ENCODE measurements at regions not wholly inside any gene's neighbourhood (a gene's known extent, or its start where the extent isn't known, plus 50 kb on each side); places are given as distances from the start of the nearest gene placed in this dataset.

DNA sequence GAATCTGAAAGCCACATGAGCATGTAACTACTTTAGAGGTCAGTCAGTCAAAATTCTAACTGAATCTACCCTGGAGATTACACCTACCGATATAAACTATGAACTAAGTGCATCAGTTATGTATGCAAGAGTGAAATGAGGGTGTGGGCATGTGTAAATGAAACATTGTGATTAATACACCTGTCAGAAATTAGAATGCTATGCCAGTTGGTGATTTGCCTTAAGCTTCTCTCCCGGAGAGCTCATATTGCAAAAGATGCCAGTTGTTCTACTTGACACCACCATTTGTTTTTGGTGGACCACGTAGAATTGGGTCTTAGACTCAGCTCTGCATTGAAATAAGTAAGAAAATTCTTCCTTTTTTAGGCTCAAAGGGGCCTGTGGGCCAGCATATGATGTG, 91.0 kb upstream of the KBTBD8 start:
- H3K9me3 ChIP-seq (ENCODE audit: control insufficient read depth in 2 of 2, low read length in 2 of 2), result no peaks in the 10 kb centered on the region
- H3K36me3 ChIP-seq (ENCODE audit: control insufficient read depth in 2 of 2, insufficient read depth in 2 of 2, low read length in 2 of 2), result no peaks in the 10 kb centered on the region
- no peak overlapping the region for H3K9ac ChIP-seq (ENCODE audit: low read depth in 1 of 2, low read length in 2 of 2)
- H3K27me3 ChIP-seq (ENCODE audit: control insufficient read depth in 2 of 2, insufficient read depth in 2 of 2, low read length in 2 of 2), result peaks cover 0 to 3% of the 10 kb centered on the region in 2 donors
- no peak overlapping the region for H3K4me3 ChIP-seq (ENCODE audit: low read length in 2 of 2)
- no peak overlapping the region for H3K27ac ChIP-seq (ENCODE audit: low read depth in 2 of 2, low read length in 2 of 2)
- H3K4me1 ChIP-seq (ENCODE audit: control insufficient read depth in 2 of 2, insufficient read depth in 2 of 2, low read length in 2 of 2), result no peaks in the 10 kb centered on the region

DNA sequence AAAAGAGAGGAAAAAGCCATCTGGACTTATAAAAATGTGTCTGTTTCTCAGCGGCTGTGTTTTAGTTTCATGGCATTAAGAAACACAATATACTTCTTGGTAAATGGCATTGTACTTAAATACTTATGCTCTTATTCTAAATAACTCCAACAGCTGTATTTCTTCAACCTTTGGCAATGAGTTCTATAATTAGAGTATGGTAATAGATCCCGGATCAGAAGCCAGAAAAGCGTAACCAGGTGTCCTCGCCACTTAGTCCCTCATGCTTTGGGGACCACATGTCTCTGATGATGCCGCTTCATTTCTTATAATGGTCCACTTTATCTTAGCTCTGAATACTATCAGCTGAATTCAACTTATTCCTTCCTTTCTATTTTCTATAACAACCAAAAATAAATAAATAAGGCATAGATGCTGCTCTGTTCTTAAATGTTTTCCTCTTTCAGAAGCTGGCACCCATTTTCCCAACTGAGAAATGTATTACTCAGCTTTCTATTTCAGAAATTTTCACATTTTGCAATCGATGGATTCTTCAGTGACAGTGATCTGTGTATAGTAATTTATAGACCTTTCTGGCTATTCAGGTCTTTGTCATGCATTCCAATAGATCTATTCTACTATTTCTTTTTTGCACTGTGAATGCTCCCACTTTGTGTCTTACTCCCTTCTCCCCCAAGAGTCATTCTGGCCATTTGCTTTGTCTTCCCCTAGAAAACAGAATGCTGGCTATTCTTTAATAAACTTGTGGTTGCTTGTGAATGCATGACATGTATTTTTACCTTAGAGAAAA, 87.6 kb upstream of the KBTBD8 start:
- Histone ChIP-seq H3K27me3 (ENCODE audit: control insufficient read depth in 2 of 2, insufficient read depth in 2 of 2, low read length in 2 of 2) (peaks cover 0 to 3% of the 10 kb centered on the region in 2 donors), H3K4me1 (ENCODE audit: control insufficient read depth in 2 of 2, insufficient read depth in 2 of 2, low read length in 2 of 2) (no peaks in the 10 kb centered on the region), H3K36me3 (ENCODE audit: control insufficient read depth in 2 of 2, insufficient read depth in 2 of 2, low read length in 2 of 2) (no peaks in the 10 kb centered on the region), H3K9me3 (ENCODE audit: control insufficient read depth in 2 of 2, low read length in 2 of 2) (no peaks in the 10 kb centered on the region), H3K4me3 (ENCODE audit: low read length in 2 of 2) (no peak overlapping the region), H3K9ac (ENCODE audit: low read depth in 1 of 2, low read length in 2 of 2) (no peak overlapping the region), H3K27ac (ENCODE audit: low read depth in 2 of 2, low read length in 2 of 2) (no peak overlapping the region)

DNA sequence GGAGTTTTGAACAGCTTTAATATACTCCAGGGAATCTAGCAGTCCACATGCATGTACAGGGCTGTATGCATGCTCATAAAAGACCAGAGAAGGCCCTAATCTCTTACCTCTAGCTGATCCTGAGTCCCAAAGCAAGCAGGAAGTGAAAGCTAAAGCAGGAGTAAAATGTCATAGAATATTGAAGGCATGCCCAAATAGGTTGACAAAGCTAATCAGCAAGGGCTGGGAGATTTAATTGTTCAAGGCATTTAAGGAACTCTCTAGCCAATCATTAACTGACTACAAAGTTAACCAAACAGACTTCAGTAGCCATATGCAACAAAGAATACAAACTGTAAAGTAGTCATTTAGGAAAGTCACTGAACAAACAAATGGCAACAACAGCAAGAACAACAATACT, 85.8 kb upstream of the KBTBD8 start:
- H3K27me3 ChIP-seq (ENCODE audit: control insufficient read depth in 2 of 2, insufficient read depth in 2 of 2, low read length in 2 of 2), result peaks cover 0 to 1% of the 10 kb centered on the region in 2 donors
- no peak overlapping the region for H3K27ac ChIP-seq (ENCODE audit: low read depth in 2 of 2, low read length in 2 of 2)

DNA sequence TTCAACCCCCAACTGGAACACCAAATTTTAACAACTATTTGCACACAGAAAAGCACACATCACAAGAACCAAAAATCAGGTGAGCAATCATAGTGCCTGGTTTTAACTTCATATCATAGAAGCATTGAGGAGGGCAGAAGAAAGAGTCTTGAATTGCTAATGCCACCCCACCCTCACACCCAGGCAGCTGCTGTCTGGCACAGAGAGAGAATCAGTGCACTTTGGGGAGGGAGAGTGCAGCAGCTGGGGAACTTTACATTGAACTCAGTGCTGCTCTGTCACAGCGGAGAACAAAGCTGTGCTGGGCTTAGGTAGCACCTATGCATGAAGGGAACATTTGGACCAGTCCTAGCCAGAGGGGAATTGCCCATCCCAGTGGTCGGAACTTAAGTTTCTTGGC, 76.0 kb upstream of the KBTBD8 start:
- Histone ChIP-seq H3K9me3 (ENCODE audit: control insufficient read depth in 2 of 2, low read length in 2 of 2) (no peaks in the 10 kb centered on the region), H3K9ac (ENCODE audit: low read depth in 1 of 2, low read length in 2 of 2) (no peak overlapping the region), H3K27ac (ENCODE audit: low read depth in 2 of 2, low read length in 2 of 2) (no peak overlapping the region), H3K36me3 (ENCODE audit: control insufficient read depth in 2 of 2, insufficient read depth in 2 of 2, low read length in 2 of 2) (no peaks in the 10 kb centered on the region), H3K27me3 (ENCODE audit: control insufficient read depth in 2 of 2, insufficient read depth in 2 of 2, low read length in 2 of 2) (no peaks in the 10 kb centered on the region), H3K4me3 (ENCODE audit: low read length in 2 of 2) (no peak overlapping the region), H3K4me1 (ENCODE audit: control insufficient read depth in 2 of 2, insufficient read depth in 2 of 2, low read length in 2 of 2) (no peaks in the 10 kb centered on the region)

More for the DNA sequence above, 85.8 kb upstream of the KBTBD8 start:
- H3K9ac ChIP-seq (ENCODE audit: low read depth in 1 of 2, low read length in 2 of 2), result no peak overlapping the region
- no peaks in the 10 kb centered on the region for H3K9me3 ChIP-seq (ENCODE audit: control insufficient read depth in 2 of 2, low read length in 2 of 2)
- no peaks in the 10 kb centered on the region for H3K4me1 ChIP-seq (ENCODE audit: control insufficient read depth in 2 of 2, insufficient read depth in 2 of 2, low read length in 2 of 2)
- H3K4me3 ChIP-seq (ENCODE audit: low read length in 2 of 2), result no peak overlapping the region
- no peaks in the 10 kb centered on the region for H3K36me3 ChIP-seq (ENCODE audit: control insufficient read depth in 2 of 2, insufficient read depth in 2 of 2, low read length in 2 of 2)

DNA sequence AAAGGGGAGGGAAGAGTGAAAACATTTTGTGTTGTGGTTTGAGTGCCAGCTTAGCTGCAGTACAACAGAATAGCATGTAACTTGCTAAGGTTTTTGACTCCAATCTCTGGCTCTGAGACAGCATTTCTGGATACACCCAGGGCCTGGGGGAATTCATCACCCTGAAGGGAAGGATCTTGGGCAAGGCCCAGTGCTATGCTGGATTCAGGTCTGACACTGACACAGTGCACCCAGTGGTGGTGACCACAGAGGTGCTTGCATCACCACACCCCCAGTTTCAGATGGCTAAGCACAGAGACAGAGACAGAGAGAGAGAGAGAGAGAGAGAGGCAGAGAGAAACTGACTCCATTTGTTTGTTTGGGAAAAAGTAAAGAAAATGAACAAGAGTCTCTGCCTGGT, 74.1 kb upstream of the KBTBD8 start:
- Histone ChIP-seq H3K9ac (ENCODE audit: low read depth in 1 of 2, low read length in 2 of 2) (no peak overlapping the region), H3K36me3 (ENCODE audit: control insufficient read depth in 2 of 2, insufficient read depth in 2 of 2, low read length in 2 of 2) (no peaks in the 10 kb centered on the region), H3K4me1 (ENCODE audit: control insufficient read depth in 2 of 2, insufficient read depth in 2 of 2, low read length in 2 of 2) (no peaks in the 10 kb centered on the region), H3K4me3 (ENCODE audit: low read length in 2 of 2) (no peak overlapping the region), H3K27ac (ENCODE audit: low read depth in 2 of 2, low read length in 2 of 2) (no peak overlapping the region), H3K9me3 (ENCODE audit: control insufficient read depth in 2 of 2, low read length in 2 of 2) (no peaks in the 10 kb centered on the region), H3K27me3 (ENCODE audit: control insufficient read depth in 2 of 2, insufficient read depth in 2 of 2, low read length in 2 of 2) (no peaks in the 10 kb centered on the region)

DNA sequence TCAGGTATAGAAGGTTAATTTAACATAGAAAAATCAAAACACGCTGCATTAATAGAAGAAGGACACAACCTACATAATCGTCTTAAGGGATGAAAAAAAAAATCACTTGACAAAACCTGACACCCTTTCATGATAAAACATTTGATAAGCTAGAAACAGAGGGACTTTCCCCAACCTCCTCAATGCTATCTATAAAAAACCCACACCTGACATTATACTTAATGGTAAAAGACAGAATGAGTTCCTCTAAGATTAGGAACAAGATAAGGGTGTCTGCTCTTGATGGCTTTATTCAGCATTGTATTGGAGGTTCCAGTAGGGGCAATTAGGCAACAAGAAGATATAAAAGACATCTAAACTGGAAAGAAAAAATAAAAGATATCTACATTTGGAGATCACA, 69.9 kb upstream of the KBTBD8 start:
- no peaks in the 10 kb centered on the region for H3K4me1 ChIP-seq (ENCODE audit: control insufficient read depth in 2 of 2, insufficient read depth in 2 of 2, low read length in 2 of 2)
- H3K27ac ChIP-seq (ENCODE audit: low read depth in 2 of 2, low read length in 2 of 2), result no peak overlapping the region
- H3K27me3 ChIP-seq (ENCODE audit: control insufficient read depth in 2 of 2, insufficient read depth in 2 of 2, low read length in 2 of 2), result no peaks in the 10 kb centered on the region
- no peaks in the 10 kb centered on the region for H3K9me3 ChIP-seq (ENCODE audit: control insufficient read depth in 2 of 2, low read length in 2 of 2)
- H3K9ac ChIP-seq (ENCODE audit: low read depth in 1 of 2, low read length in 2 of 2), result no peak overlapping the region
- no peaks in the 10 kb centered on the region for H3K36me3 ChIP-seq (ENCODE audit: control insufficient read depth in 2 of 2, insufficient read depth in 2 of 2, low read length in 2 of 2)
- H3K4me3 ChIP-seq (ENCODE audit: low read length in 2 of 2), result no peak overlapping the region

DNA sequence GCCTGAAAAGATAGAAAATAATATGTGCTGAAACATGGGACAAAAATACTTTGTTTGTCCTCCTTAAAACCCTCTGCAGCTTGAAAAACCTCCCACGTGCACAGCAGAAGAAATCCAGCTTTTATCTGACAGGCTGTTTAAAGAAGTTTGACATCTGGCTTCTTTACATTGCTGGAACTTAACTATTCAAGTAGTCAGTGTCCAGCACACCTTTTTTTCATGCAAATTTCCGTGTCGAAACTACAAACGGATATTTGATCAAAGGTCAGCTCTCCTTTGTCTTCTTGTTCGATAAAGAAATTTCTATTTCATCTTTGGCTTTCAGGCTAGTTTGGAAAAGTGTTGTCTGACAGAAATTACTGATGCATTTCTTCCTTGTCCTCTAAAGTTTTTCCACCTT, 66.8 kb upstream of the KBTBD8 start:
- Histone ChIP-seq H3K36me3 (ENCODE audit: control insufficient read depth in 2 of 2, insufficient read depth in 2 of 2, low read length in 2 of 2) (no peaks in the 10 kb centered on the region), H3K9ac (ENCODE audit: low read depth in 1 of 2, low read length in 2 of 2) (no peak overlapping the region), H3K27me3 (ENCODE audit: control insufficient read depth in 2 of 2, insufficient read depth in 2 of 2, low read length in 2 of 2) (no peaks in the 10 kb centered on the region), H3K4me3 (ENCODE audit: low read length in 2 of 2) (peak overlapping the region in 1 of 2 donors; percentile 13), H3K27ac (ENCODE audit: low read depth in 2 of 2, low read length in 2 of 2) (peak overlapping the region in 1 of 2 donors; percentile 20), H3K9me3 (ENCODE audit: control insufficient read depth in 2 of 2, low read length in 2 of 2) (no peaks in the 10 kb centered on the region), H3K4me1 (ENCODE audit: control insufficient read depth in 2 of 2, insufficient read depth in 2 of 2, low read length in 2 of 2) (peaks cover 0 to 4% of the 10 kb centered on the region in 2 donors)

DNA sequence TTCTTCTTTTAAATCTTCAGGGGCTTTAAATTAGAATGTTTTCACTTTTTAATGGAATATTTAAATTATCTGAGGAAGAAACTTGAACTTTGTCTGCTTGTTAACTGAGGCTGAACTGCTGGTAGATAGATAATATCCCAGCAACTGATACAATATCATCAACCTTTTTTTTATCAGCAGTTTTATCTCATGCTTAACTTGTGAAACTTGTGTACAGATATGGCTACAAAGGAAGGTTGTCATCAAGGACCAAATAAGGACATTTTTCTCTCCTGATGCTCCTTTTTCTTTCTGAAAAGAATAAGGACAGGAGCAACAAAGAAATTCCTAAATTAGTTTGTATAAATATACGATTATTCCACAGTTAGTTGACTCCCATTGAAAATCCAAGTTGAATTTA, 66.4 kb upstream of the KBTBD8 start:
- Histone ChIP-seq H3K36me3 (ENCODE audit: control insufficient read depth in 2 of 2, insufficient read depth in 2 of 2, low read length in 2 of 2) (no peaks in the 10 kb centered on the region), H3K4me3 (ENCODE audit: low read length in 2 of 2) (peak overlapping the region in 1 of 2 donors; percentile 13), H3K9me3 (ENCODE audit: control insufficient read depth in 2 of 2, low read length in 2 of 2) (no peaks in the 10 kb centered on the region), H3K9ac (ENCODE audit: low read depth in 1 of 2, low read length in 2 of 2) (no peak overlapping the region), H3K27ac (ENCODE audit: low read depth in 2 of 2, low read length in 2 of 2) (peak overlapping the region in 1 of 2 donors; percentile 15), H3K27me3 (ENCODE audit: control insufficient read depth in 2 of 2, insufficient read depth in 2 of 2, low read length in 2 of 2) (no peaks in the 10 kb centered on the region), H3K4me1 (ENCODE audit: control insufficient read depth in 2 of 2, insufficient read depth in 2 of 2, low read length in 2 of 2) (peaks cover 0 to 4% of the 10 kb centered on the region in 2 donors)

DNA sequence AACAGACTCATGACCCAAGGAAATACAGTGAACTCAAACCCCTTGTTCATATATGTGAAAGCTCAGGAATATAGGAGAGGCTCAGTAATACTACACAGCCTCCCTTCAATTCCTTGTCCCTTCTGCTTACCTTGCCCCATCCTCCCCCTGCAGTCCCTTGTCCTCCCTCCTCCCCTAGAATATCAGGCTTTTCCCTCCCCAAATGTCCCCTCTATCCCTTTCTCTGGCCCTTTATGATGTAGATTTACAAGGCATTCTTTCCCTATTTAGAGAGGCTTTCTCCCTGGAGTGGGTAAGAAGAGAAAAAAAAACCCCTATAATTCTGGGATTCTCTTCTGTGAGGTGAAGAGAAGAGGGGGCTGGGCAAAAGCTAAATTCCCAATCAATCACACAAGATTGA, 64.9 kb upstream of the KBTBD8 start:
- Histone ChIP-seq H3K27ac (ENCODE audit: low read depth in 2 of 2, low read length in 2 of 2) (no peak overlapping the region), H3K9me3 (ENCODE audit: control insufficient read depth in 2 of 2, low read length in 2 of 2) (no peaks in the 10 kb centered on the region), H3K27me3 (ENCODE audit: control insufficient read depth in 2 of 2, insufficient read depth in 2 of 2, low read length in 2 of 2) (no peaks in the 10 kb centered on the region), H3K9ac (ENCODE audit: low read depth in 1 of 2, low read length in 2 of 2) (no peak overlapping the region), H3K4me3 (ENCODE audit: low read length in 2 of 2) (no peak overlapping the region), H3K4me1 (ENCODE audit: control insufficient read depth in 2 of 2, insufficient read depth in 2 of 2, low read length in 2 of 2) (peaks cover 0 to 4% of the 10 kb centered on the region in 2 donors), H3K36me3 (ENCODE audit: control insufficient read depth in 2 of 2, insufficient read depth in 2 of 2, low read length in 2 of 2) (no peaks in the 10 kb centered on the region)

DNA sequence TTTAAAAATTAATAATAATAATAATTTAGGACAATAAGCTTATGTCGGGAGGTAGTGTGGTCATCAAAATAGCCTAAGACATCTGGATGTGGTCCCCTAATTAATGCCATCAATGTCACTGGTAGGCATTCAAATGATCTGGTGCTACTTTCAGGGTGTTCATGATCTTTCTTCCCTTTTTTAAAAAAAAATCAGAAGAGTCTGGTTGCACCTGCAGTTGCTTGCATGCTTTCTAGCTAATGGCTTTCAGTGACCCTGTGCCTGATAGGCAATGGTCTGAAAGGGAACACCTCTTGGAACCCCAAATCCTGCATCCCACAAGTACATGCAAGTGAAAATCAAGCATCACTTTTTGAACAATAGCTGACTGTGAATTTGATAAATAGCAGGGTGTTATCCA, 64.1 kb upstream of the KBTBD8 start:
- Histone ChIP-seq H3K9ac (ENCODE audit: low read depth in 1 of 2, low read length in 2 of 2) (no peak overlapping the region), H3K27ac (ENCODE audit: low read depth in 2 of 2, low read length in 2 of 2) (no peak overlapping the region), H3K9me3 (ENCODE audit: control insufficient read depth in 2 of 2, low read length in 2 of 2) (no peaks in the 10 kb centered on the region), H3K4me3 (ENCODE audit: low read length in 2 of 2) (no peak overlapping the region), H3K4me1 (ENCODE audit: control insufficient read depth in 2 of 2, insufficient read depth in 2 of 2, low read length in 2 of 2) (peaks cover 0 to 4% of the 10 kb centered on the region in 2 donors), H3K36me3 (ENCODE audit: control insufficient read depth in 2 of 2, insufficient read depth in 2 of 2, low read length in 2 of 2) (no peaks in the 10 kb centered on the region), H3K27me3 (ENCODE audit: control insufficient read depth in 2 of 2, insufficient read depth in 2 of 2, low read length in 2 of 2) (no peaks in the 10 kb centered on the region)
